GM19438 (cell line): ENCODE measurements at regions not wholly inside any gene's neighbourhood (a gene's known extent, or its start where the extent isn't known, plus 50 kb on each side); places are given as distances from the start of the nearest gene placed in this dataset.
"Not testable (repeated sequence)": the region's sequence is repeated elsewhere in the genome, so short reads cannot be mapped to it uniquely, and the experiment has no call there.

Experiments used
- ATAC-seq: cut with Tn5 transposase; IDR thresholded peaks from one replicate; pipeline ENCODE4 v1.9.1; 2021; ENCODE audit warnings: low read depth; ENCODE audit not compliant: unreplicated experiment

GRCh38 chr10:78644550-78644949 lies 424.2 kb upstream of the ZMIZ1 start:
- no peak for ATAC-seq

DNA sequence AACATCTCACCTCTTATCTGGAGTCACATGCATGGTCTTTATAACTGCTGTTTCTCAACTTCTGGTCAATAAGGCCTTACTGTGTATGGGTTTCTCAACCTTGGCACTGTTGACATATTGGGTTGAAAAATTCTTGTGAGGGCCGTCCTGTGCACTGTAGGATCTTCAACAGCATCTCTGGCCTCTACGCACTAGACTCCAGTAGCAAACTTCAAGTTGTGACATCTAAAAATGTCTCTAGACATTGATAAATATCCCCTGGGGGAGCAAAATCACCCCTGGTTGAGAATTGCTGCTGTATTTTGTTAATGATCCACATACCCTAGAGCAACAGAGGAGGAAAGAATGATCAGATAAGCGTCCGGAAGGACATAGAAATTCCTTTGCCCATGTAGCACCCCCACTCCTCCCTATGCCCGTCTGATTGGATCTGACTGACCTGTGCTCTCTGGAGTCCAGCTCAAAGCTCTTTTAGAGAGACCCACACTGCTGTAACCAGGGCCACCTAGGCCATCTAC lies 423.5 kb upstream of the ZMIZ1 start:
- no peak for ATAC-seq

GRCh38 chr10:78645975-78646374 lies 422.8 kb upstream of the ZMIZ1 start:
- ATAC-seq: no peak

DNA sequence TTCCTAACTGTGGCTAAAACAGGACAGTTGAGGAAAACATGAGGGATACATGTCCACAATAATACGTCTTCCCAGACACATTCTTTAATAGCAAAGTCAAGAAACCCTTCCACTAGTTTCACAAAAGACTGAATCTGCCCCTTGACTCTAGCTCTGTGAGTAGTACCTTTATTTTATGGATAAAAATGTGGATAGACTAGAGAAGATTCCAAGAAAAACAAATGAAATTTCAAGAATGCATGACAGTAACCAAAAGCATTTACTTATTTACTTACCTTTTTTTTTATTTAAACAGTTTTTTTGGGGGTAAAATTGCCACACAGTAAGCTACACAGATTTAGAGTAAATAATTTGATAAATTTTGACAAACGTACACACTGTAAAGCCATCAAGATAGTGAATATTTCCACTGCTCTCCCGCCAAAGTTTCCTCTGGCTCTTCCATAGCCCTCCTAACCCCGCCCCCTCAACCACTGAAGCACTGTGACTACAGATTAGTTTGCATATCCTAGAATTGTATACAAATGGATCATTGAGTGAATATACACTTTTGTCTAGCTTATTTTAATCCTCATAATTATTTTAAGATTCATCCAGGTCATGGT lies 420.4 kb upstream of the ZMIZ1 start:
- ATAC-seq: no peak

DNA sequence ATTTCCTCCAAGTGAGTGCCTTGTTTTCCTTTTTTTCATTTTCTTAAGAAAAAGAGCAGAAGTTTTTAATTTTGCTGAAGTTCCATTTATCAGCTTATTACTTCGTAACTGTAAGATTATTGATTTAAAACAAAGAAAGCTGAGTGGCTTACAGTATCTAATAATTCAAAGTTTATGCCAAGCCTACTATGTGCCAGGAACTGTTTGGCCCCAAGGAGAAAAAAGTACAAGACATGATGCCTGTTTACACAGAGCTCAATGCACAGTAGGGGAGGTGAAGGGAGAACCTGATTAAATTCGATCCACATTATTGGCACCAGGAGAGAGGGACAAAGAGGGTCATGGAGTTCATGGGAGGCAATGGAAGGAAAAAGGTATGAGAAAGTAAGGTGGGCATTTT lies 419.3 kb upstream of the ZMIZ1 start:
- no peak for ATAC-seq

GRCh38 chr10:78650122-78650521 lies 418.6 kb upstream of the ZMIZ1 start:
- ATAC-seq: no peak

GRCh38 chr10:78651287-78651686 lies 417.5 kb upstream of the ZMIZ1 start:
- no peak for ATAC-seq

GRCh38 chr10:78653555-78653954 lies 415.2 kb upstream of the ZMIZ1 start:
- ATAC-seq: no peak

- no peak for ATAC-seq
Measured at GRCh38 chr10:78654047-78654590, 414.6 kb upstream of the ZMIZ1 start.

GRCh38 chr10:78655979-78656378 lies 412.8 kb upstream of the ZMIZ1 start:
- ATAC-seq: no peak

DNA sequence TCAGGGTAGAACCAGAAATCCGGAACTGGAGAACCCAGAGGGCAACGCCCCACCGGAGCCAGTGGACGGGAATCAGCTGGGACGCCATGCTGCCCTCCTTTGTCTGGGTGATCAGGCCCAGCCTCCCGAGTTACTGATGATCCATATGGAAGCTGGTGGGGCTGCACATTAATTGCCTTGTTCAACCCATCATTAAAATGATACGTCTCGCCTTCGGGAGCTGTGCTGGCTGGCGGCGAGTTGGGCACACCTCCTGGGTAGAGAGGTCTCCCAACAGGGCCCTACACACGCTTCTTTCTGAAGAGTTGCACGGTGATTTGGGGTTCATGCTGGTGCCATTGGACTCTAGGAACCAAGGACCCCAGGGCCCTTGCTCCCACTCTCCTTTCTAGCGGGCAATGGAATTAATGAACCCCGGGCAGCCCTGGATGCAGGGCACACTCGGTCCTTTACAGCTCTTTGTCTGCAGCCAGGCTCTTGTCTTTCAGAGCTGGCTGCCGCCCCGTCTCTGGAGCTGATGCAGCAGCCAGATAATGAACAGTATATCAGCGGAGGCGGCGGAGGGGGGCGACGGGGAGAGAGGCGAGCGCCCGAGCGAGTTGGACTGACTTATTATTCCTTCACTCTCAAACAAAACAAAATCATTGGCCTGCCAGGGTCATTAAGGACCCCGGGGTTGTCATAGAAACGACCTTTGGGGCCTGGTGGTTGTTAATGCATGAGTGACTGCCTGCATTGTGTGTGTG lies 412.2 kb upstream of the ZMIZ1 start:
- no peak for ATAC-seq

DNA sequence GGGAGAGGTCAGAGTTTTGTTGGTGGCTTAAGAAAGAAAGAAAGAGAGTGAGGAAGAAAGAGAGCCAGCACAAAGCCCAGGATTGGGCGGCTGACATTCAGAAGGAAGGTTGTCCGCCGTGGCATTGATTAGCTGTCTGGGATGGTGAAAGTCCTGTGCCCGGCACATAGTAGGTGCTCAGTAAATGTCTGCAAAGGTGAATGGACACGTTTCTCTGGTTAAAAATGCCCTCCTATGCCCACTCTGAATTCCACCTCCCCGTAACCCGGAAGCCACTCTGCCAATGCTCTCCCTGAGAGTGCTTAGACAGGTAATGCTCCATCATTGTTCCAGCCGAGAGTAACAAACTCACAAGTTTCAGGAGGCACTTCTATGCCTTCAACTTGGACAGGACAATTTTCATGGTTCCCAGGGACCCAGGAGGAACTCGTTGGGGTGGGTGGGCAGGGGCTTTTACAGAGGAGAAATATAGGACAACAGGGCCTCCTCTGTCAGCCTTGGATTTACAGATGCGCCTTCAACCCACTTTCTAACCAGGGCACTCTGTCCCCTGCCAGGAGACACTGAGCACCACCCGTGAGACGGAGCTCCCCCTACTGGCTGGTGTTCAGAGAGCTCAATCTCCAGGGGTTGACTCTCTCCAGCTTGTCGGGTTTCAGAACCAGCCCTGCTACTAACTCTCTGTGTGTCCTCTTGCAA lies 411.5 kb upstream of the ZMIZ1 start:
- ATAC-seq: no peak

DNA sequence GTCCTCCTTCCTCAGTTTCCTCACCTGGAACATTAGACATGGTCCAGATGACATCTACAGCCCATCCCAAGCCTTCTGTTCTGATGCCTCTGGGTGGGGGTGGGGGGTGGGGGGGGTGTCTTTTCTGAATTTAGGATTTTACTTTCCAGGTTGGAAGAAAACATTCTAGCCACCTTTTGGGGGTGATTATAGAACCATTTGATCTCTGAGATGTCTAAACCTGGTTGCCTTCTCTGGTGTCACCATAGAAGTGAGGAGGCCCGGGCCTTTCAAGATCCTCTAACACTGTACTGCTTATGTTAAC lies 411.0 kb upstream of the ZMIZ1 start:
- no peak for ATAC-seq

DNA sequence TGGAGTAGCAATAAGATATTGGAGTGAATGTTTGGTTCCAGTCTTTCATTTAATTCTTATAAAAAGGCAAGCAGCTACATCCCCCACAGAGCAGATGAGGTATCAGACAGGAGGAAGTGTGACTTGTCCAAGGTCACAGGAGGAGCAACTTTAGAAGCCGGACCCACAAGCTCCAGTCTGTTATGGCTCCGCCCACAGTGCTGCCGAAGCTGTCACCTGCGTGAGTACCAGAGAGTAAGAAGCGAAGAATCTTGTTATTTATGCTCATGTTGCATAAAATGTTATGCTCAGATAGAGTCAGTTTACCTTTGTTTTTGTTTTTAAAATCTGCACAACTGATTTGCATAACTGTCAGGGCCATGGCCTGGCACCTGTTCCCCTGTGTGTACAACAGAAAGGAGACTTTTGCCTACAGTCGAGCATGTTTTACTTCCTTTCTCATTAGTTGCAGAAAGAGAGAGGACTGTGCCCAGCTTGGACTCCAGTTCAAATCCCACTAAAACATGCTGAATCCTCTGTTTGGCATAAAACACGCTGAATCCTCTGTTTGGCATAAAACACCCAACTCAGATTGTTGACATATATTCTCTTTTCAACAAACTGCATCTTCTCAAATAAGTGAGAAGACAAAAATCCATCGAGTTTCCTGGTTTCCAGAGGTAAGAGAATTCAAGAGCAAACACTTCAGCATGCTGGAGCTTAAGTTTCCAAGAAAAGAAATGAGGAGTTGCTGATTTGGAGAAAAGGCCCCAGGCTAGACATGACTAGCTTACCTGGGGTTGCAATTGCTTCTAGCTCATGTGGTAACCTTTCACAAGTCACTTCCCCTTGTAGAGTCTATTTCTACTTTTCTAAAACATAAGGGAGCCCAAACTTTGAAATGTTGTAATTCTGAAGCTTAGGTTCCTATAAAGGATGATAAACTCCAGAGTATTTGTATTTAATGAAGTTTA lies 409.8 kb upstream of the ZMIZ1 start:
- ATAC-seq: peak; percentile 65

GRCh38 chr10:78659598-78659967 lies 409.2 kb upstream of the ZMIZ1 start:
- ATAC-seq: no peak

DNA sequence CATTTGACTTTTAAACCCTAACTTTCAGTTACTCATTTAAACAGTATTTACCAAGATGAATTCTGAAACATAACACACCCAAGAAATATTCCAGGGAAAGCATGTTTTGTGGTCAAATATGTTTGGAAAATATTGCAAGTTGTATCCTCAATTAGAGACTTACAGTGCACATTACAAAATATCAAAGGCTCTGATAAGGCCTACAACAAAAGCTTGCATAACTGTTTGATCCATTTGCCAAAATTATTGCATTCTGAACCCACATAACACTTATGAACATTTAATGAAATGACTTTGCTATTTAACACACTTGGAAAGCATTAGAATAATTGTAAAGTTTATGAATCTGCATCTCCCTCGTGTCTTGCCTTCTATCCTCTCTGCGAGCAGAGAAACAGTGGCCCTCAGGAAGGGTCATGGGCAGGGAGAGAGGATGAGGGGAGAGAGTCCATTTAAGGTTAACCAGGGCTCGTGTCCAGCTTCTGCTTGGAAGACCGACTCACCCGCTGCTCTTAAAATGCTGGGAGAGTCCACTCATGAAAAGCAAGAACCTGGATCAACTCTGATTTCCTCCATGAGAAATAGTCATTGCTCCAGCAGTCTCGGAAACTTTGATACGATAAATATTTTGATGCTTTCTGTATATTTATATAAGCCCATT lies 408.2 kb upstream of the ZMIZ1 start:
- no peak for ATAC-seq

DNA sequence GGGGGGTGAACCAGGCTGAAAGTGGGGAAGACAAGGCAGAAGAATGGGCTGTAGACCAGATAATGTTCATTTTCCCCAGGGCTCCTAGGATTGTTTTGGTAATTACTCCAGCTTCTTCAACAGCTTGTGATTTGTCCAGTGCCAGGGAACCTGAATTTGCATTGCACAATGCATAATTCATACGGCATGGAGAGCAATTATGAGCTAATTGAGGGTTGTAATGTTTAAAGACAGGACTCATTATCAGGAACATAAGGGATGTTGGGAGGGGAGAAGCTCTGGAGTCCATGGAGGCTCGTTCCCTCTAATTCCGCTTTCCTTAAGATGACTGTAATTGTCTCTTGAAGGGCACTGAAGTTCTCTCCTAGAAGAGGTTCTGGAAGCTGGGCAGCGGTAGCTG lies 405.0 kb upstream of the ZMIZ1 start:
- ATAC-seq: no peak

- ATAC-seq: no peak
Measured at GRCh38 chr10:78664929-78665553, 403.7 kb upstream of the ZMIZ1 start.

- no peak for ATAC-seq
Measured at GRCh38 chr10:78672918-78673317, 395.8 kb upstream of the ZMIZ1 start.

DNA sequence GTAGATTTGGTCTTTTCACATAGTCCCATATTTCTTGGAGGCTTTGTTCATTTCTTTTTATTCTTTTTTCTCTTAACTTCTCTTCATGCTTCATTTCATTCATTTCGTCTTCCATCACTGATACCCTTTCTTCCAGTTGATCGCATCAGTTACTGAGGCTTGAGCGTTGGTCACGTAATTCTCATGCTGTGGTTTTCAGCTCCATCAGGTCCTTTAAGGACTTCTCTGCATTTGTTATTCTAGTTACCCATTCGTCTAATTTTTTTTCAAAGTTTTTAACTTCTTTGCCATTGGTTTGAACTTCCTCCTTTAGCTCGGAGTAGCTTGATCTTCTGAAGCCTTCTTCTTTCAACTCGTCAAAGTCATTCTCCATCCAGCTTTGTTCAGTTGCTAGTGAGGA lies 387.6 kb upstream of the ZMIZ1 start:
- not testable (repeated sequence) for ATAC-seq
